WTC11 (cell line): ENCODE measurements at regions not wholly inside any gene's neighbourhood (a gene's known extent, or its start where the extent isn't known, plus 50 kb on each side); places are given as distances from the start of the nearest gene placed in this dataset.

Experiments used
- ATAC-seq: fragments of 200-7000 bp; cut with Tn5 transposase; 2 replicates; pipeline ENCODE4 v1.10.0; 2021; ENCODE audit warnings: mild to moderate bottlenecking, moderate library complexity
- CTCF ChIA-PET: fragments of 300-600 bp; sonication (Branson Sonifier 250); formaldehyde crosslinking; loops from one replicate; lab custom pipeline; 2021; ENCODE audit warnings: antibody characterized with exemption; lab: Charles Lee
- POLR2A ChIA-PET: fragments of 350-600 bp; sonication (Branson Sonifier 250); formaldehyde crosslinking; loops from one replicate; lab custom pipeline; 2021; ENCODE audit warnings: antibody characterized with exemption; lab: Charles Lee
- DNase-seq: peaks from one replicate; pipeline ENCODE4 v3.0.0; 2021; ENCODE audit warnings: low spot score
- H3K27ac Mint-ChIP-seq: 2 replicates; pipeline ENCODE4 v1.8.0; 2021; ENCODE audit warnings: mixed read lengths
- H3K27me3 Mint-ChIP-seq: 2 replicates; pipeline ENCODE4 v1.8.0; 2021; ENCODE audit warnings: low read depth, mild to moderate bottlenecking, moderate library complexity, mixed read lengths
- H3K36me3 Mint-ChIP-seq: 2 replicates; pipeline ENCODE4 v1.8.0; 2021; ENCODE audit warnings: mixed read lengths
- H3K4me1 Mint-ChIP-seq: 2 replicates; pipeline ENCODE4 v1.8.0; 2022; ENCODE audit warnings: mixed read lengths
- H3K4me3 Mint-ChIP-seq: 2 replicates; pipeline ENCODE4 v1.8.0; 2021; ENCODE audit warnings: mild to moderate bottlenecking, moderate library complexity, mixed read lengths
- H3K9me3 Mint-ChIP-seq: 2 replicates; pipeline ENCODE4 v1.8.0; 2021; ENCODE audit warnings: mixed read lengths
- CREB1 ChIP-seq: sonication (generic); formaldehyde crosslinking; IDR thresholded peaks from 2 replicates; pipeline ENCODE4 v1.8.0; 2023; ENCODE audit warnings: mild to moderate bottlenecking, missing genetic modification reagents
- EMX1 ChIP-seq: fragments of 250-450 bp; sonication (Bioruptor Pico); IDR thresholded peaks from 2 replicates; pipeline ENCODE4 v1.8.0; 2021; ENCODE audit warnings: mild to moderate bottlenecking
- ETV6 ChIP-seq: sonication (generic); formaldehyde crosslinking; IDR thresholded peaks from 2 replicates; pipeline ENCODE4 v1.8.1; 2022; ENCODE audit warnings: mild to moderate bottlenecking, missing genetic modification reagents
- FOXK1 ChIP-seq: sonication (generic); formaldehyde crosslinking; IDR thresholded peaks from 2 replicates; pipeline ENCODE4 v1.8.0; 2022; ENCODE audit warnings: mild to moderate bottlenecking, moderate library complexity, missing genetic modification reagents
- IRF2 ChIP-seq: sonication (generic); formaldehyde crosslinking; IDR thresholded peaks from 2 replicates; pipeline ENCODE4 v1.8.0; 2022; ENCODE audit warnings: low read depth, missing genetic modification reagents, borderline replicate concordance
- NR2C2 ChIP-seq: sonication (generic); formaldehyde crosslinking; IDR thresholded peaks from 2 replicates; pipeline ENCODE4 v1.8.0; 2022; ENCODE audit warnings: mild to moderate bottlenecking, missing genetic modification reagents
- RORB ChIP-seq: fragments of 250-450 bp; sonication (Bioruptor Pico); IDR thresholded peaks from 2 replicates; pipeline ENCODE4 v1.9.0; 2021; ENCODE audit warnings: mild to moderate bottlenecking
- ZBTB21 ChIP-seq: sonication (generic); formaldehyde crosslinking; IDR thresholded peaks from 2 replicates; pipeline ENCODE4 v1.8.1; 2023; ENCODE audit warnings: mild to moderate bottlenecking, missing genetic modification reagents, borderline replicate concordance
- ZNF121 ChIP-seq: sonication (generic); formaldehyde crosslinking; IDR thresholded peaks from 2 replicates; pipeline ENCODE4 v1.8.0; 2023; ENCODE audit warnings: missing genetic modification reagents
- ZNF219 ChIP-seq: sonication (generic); formaldehyde crosslinking; IDR thresholded peaks from 2 replicates; pipeline ENCODE4 v1.8.0; 2023; ENCODE audit warnings: missing genetic modification reagents, mild to moderate bottlenecking, borderline replicate concordance
- ZNF317 ChIP-seq: sonication (generic); formaldehyde crosslinking; IDR thresholded peaks from 2 replicates; pipeline ENCODE4 v1.8.1; 2023; ENCODE audit warnings: low read depth, mild to moderate bottlenecking, moderate library complexity, missing genetic modification reagents, borderline replicate concordance
- ZNF396 ChIP-seq: fragments of 250-450 bp; sonication (Bioruptor Pico); IDR thresholded peaks from 2 replicates; pipeline ENCODE4 v1.8.0; 2021; ENCODE audit warnings: mild to moderate bottlenecking, moderate library complexity, borderline replicate concordance
- ZNF423 ChIP-seq: fragments of 250-450 bp; sonication (Bioruptor Pico); IDR thresholded peaks from 2 replicates; pipeline ENCODE4 v2.1.2; 2022; ENCODE audit warnings: mild to moderate bottlenecking, moderate library complexity
- ZNF671 ChIP-seq: fragments of 250-450 bp; sonication (Bioruptor Pico); IDR thresholded peaks from 2 replicates; pipeline ENCODE4 v1.8.0; 2021; ENCODE audit warnings: mild to moderate bottlenecking
- TF ChIP-seq, protein P1 (sequence below): sonication (generic); formaldehyde crosslinking; IDR thresholded peaks from 2 replicates; pipeline ENCODE4 v1.8.1; 2022; ENCODE audit warnings: low read depth, mild to moderate bottlenecking, moderate library complexity, missing genetic modification reagents, borderline replicate concordance
- TF ChIP-seq, protein P2 (sequence below): sonication (generic); formaldehyde crosslinking; IDR thresholded peaks from 2 replicates; pipeline ENCODE4 v1.8.1; 2023; ENCODE audit warnings: mild to moderate bottlenecking, missing genetic modification reagents, moderate library complexity
- TF ChIP-seq, protein P3 (sequence below): sonication (generic); formaldehyde crosslinking; IDR thresholded peaks from 2 replicates; pipeline ENCODE4 v1.8.0; 2022; ENCODE audit warnings: mild to moderate bottlenecking, missing genetic modification reagents
- TF ChIP-seq, protein P4 (sequence below): sonication (generic); formaldehyde crosslinking; IDR thresholded peaks from 2 replicates; pipeline ENCODE4 v1.8.0; 2022; ENCODE audit warnings: mild to moderate bottlenecking, missing genetic modification reagents
- TF ChIP-seq, protein P5 (sequence below): fragments of 250-450 bp; sonication (Bioruptor Pico); IDR thresholded peaks from 2 replicates; pipeline ENCODE4 v1.9.0; 2021; ENCODE audit warnings: mild to moderate bottlenecking
- TF ChIP-seq, protein P6 (sequence below): sonication (generic); formaldehyde crosslinking; IDR thresholded peaks from 2 replicates; pipeline ENCODE4 v1.8.0; 2023; ENCODE audit warnings: missing genetic modification reagents
- TF ChIP-seq, protein P7 (sequence below): sonication (generic); formaldehyde crosslinking; IDR thresholded peaks from 2 replicates; pipeline ENCODE4 v1.8.0; 2022; ENCODE audit warnings: mild to moderate bottlenecking, missing genetic modification reagents
- TF ChIP-seq, protein P8 (sequence below): sonication (generic); formaldehyde crosslinking; IDR thresholded peaks from 2 replicates; pipeline ENCODE4 v1.8.1; 2022; ENCODE audit warnings: mild to moderate bottlenecking, moderate library complexity, missing genetic modification reagents
- TF ChIP-seq, protein P9 (sequence below): fragments of 250-450 bp; sonication (Bioruptor Pico); IDR thresholded peaks from 2 replicates; pipeline ENCODE4 v1.9.0; 2021; ENCODE audit warnings: mild to moderate bottlenecking
- TF ChIP-seq, protein P10 (sequence below): sonication (generic); formaldehyde crosslinking; IDR thresholded peaks from 2 replicates; pipeline ENCODE4 v1.8.1; 2022; ENCODE audit warnings: mild to moderate bottlenecking, missing genetic modification reagents, moderate library complexity, borderline replicate concordance

DNA sequence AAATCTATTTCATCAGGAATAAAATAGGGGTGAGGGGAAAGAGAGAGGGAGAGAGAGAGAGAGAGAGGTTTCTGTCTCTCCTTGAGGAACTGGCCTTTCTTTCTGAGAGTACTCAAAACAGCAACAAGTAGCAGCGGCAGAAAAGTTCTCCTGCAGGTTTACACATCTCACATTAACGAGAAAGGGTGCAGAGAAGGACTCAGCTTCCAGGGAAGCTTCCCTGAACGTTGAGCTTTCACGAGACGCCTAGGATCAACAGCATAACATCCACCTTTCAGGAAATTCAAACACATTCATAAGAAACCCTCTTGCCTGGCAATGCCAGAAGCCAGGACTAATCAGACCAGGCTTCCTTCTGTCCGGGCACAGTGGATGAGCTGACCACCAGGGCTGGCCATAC lies 162.9 kb downstream of the ZDHHC21 start:
- Mint-ChIP-seq H3K27ac (peak overlapping the region; percentile 54), H3K4me3 (no peak overlapping the region), H3K4me1 (peaks cover 61% of the 10 kb centered on the region), H3K36me3 (no peaks in the 10 kb centered on the region), H3K27me3 (peaks cover 2% of the 10 kb centered on the region; the same call in 1 of the 2 replicates), H3K9me3 (no peaks in the 10 kb centered on the region)
- CTCF ChIA-PET: no interaction called here
- ATAC-seq (no peak), DNase-seq (no peak)
- POLR2A ChIA-PET: no interaction called here
- no peak for TF ChIP-seq ZNF671 (CRISPR knock-in tag)
- TF ChIP-seq, protein P1, sequence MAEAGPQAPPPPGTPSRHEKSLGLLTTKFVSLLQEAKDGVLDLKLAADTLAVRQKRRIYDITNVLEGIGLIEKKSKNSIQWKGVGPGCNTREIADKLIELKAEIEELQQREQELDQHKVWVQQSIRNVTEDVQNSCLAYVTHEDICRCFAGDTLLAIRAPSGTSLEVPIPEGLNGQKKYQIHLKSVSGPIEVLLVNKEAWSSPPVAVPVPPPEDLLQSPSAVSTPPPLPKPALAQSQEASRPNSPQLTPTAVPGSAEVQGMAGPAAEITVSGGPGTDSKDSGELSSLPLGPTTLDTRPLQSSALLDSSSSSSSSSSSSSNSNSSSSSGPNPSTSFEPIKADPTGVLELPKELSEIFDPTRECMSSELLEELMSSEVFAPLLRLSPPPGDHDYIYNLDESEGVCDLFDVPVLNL (CRISPR knock-in tag): no peak
- TF ChIP-seq ETV6 (CRISPR knock-in tag): no peak
- no peak for TF ChIP-seq ZNF121 (CRISPR knock-in tag)
- TF ChIP-seq FOXK1 (CRISPR knock-in tag): no peak
- no peak for TF ChIP-seq ZBTB21 (CRISPR knock-in tag)
- TF ChIP-seq, protein P2, sequence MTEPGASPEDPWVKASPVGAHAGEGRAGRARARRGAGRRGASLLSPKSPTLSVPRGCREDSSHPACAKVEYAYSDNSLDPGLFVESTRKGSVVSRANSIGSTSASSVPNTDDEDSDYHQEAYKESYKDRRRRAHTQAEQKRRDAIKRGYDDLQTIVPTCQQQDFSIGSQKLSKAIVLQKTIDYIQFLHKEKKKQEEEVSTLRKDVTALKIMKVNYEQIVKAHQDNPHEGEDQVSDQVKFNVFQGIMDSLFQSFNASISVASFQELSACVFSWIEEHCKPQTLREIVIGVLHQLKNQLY (CRISPR knock-in tag): no peak
- TF ChIP-seq EMX1 (CRISPR knock-in tag): no peak
- no peak for TF ChIP-seq CREB1 (CRISPR knock-in tag)
- TF ChIP-seq, protein P3, sequence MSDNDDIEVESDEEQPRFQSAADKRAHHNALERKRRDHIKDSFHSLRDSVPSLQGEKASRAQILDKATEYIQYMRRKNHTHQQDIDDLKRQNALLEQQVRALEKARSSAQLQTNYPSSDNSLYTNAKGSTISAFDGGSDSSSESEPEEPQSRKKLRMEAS (CRISPR knock-in tag): no peak
- no peak for TF ChIP-seq ZNF317
- TF ChIP-seq, protein P4, sequence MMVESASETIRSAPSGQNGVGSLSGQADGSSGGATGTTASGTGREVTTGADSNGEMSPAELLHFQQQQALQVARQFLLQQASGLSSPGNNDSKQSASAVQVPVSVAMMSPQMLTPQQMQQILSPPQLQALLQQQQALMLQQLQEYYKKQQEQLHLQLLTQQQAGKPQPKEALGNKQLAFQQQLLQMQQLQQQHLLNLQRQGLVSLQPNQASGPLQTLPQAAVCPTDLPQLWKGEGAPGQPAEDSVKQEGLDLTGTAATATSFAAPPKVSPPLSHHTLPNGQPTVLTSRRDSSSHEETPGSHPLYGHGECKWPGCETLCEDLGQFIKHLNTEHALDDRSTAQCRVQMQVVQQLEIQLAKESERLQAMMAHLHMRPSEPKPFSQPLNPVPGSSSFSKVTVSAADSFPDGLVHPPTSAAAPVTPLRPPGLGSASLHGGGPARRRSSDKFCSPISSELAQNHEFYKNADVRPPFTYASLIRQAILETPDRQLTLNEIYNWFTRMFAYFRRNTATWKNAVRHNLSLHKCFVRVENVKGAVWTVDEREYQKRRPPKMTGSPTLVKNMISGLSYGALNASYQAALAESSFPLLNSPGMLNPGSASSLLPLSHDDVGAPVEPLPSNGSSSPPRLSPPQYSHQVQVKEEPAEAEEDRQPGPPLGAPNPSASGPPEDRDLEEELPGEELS: no peak
- TF ChIP-seq, protein P5, sequence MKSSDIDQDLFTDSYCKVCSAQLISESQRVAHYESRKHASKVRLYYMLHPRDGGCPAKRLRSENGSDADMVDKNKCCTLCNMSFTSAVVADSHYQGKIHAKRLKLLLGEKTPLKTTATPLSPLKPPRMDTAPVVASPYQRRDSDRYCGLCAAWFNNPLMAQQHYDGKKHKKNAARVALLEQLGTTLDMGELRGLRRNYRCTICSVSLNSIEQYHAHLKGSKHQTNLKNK (CRISPR knock-in tag): no peak
- TF ChIP-seq, protein P6, sequence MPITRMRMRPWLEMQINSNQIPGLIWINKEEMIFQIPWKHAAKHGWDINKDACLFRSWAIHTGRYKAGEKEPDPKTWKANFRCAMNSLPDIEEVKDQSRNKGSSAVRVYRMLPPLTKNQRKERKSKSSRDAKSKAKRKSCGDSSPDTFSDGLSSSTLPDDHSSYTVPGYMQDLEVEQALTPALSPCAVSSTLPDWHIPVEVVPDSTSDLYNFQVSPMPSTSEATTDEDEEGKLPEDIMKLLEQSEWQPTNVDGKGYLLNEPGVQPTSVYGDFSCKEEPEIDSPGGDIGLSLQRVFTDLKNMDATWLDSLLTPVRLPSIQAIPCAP (CRISPR knock-in tag): no peak
- TF ChIP-seq RORB (CRISPR knock-in tag): no peak
- TF ChIP-seq, protein P7, sequence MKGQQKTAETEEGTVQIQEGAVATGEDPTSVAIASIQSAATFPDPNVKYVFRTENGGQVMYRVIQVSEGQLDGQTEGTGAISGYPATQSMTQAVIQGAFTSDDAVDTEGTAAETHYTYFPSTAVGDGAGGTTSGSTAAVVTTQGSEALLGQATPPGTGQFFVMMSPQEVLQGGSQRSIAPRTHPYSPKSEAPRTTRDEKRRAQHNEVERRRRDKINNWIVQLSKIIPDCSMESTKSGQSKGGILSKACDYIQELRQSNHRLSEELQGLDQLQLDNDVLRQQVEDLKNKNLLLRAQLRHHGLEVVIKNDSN: no peak
- TF ChIP-seq ZNF423 (CRISPR knock-in tag): no peak

DNA sequence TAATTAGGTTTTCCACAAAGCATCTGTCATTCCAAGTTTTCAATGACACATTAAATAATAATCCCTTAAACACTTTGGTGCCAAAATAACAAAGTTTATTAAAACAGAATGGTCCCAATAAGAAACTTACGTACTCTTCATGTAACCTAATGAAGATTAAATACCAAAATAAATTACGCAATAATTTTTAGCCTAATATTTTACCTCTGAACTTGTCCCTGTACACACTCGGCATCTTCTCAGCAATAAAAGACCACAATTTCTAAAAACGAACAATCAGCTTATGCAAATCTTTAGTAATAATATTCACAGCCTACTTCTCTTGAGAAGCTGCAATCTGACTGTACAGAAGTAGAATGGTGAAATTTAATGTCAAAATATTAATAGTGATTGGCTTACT lies 163.6 kb downstream of the ZDHHC21 start:
- no peaks in the 10 kb centered on the region for H3K9me3 Mint-ChIP-seq
- H3K27ac Mint-ChIP-seq: no peak overlapping the region
- no peak overlapping the region for H3K4me3 Mint-ChIP-seq
- H3K36me3 Mint-ChIP-seq: no peaks in the 10 kb centered on the region
- DNase-seq (no peak), ATAC-seq (no peak)
- POLR2A ChIA-PET: no interaction called here
- CTCF ChIA-PET: no interaction called here
- H3K27me3 Mint-ChIP-seq: peaks cover 2% of the 10 kb centered on the region; the same call in 1 of the 2 replicates
- peaks cover 54% of the 10 kb centered on the region for H3K4me1 Mint-ChIP-seq
- TF ChIP-seq, protein P2 (CRISPR knock-in tag): no peak
- TF ChIP-seq, protein P8, sequence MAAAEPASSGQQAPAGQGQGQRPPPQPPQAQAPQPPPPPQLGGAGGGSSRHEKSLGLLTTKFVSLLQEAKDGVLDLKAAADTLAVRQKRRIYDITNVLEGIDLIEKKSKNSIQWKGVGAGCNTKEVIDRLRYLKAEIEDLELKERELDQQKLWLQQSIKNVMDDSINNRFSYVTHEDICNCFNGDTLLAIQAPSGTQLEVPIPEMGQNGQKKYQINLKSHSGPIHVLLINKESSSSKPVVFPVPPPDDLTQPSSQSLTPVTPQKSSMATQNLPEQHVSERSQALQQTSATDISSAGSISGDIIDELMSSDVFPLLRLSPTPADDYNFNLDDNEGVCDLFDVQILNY (CRISPR knock-in tag): no peak
- TF ChIP-seq, protein P9, sequence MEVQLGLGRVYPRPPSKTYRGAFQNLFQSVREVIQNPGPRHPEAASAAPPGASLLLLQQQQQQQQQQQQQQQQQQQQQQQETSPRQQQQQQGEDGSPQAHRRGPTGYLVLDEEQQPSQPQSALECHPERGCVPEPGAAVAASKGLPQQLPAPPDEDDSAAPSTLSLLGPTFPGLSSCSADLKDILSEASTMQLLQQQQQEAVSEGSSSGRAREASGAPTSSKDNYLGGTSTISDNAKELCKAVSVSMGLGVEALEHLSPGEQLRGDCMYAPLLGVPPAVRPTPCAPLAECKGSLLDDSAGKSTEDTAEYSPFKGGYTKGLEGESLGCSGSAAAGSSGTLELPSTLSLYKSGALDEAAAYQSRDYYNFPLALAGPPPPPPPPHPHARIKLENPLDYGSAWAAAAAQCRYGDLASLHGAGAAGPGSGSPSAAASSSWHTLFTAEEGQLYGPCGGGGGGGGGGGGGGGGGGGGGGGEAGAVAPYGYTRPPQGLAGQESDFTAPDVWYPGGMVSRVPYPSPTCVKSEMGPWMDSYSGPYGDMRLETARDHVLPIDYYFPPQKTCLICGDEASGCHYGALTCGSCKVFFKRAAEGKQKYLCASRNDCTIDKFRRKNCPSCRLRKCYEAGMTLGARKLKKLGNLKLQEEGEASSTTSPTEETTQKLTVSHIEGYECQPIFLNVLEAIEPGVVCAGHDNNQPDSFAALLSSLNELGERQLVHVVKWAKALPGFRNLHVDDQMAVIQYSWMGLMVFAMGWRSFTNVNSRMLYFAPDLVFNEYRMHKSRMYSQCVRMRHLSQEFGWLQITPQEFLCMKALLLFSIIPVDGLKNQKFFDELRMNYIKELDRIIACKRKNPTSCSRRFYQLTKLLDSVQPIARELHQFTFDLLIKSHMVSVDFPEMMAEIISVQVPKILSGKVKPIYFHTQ (CRISPR knock-in tag): no peak
- TF ChIP-seq, protein P10, sequence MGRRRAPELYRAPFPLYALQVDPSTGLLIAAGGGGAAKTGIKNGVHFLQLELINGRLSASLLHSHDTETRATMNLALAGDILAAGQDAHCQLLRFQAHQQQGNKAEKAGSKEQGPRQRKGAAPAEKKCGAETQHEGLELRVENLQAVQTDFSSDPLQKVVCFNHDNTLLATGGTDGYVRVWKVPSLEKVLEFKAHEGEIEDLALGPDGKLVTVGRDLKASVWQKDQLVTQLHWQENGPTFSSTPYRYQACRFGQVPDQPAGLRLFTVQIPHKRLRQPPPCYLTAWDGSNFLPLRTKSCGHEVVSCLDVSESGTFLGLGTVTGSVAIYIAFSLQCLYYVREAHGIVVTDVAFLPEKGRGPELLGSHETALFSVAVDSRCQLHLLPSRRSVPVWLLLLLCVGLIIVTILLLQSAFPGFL (CRISPR knock-in tag): no peak
- TF ChIP-seq ZNF396 (CRISPR knock-in tag): no peak
- TF ChIP-seq, protein P5 (CRISPR knock-in tag): no peak
- no peak for TF ChIP-seq ZNF219 (CRISPR knock-in tag)
- TF ChIP-seq NR2C2: no peak
- TF ChIP-seq IRF2: no peak
